B cell (primary cell): ENCODE measurements at regions not wholly inside any gene's neighbourhood (a gene's known extent, or its start where the extent isn't known, plus 50 kb on each side); places are given as distances from the start of the nearest gene placed in this dataset.

Experiments used
- CTCF ChIP-seq: fragments of 200-600 bp; IDR thresholded peaks from one replicate; pipeline ENCODE4 v1.8.0; 2022; ENCODE audit warnings: antibody characterized with exemption, mild to moderate bottlenecking
- EZH2 ChIP-seq: IDR thresholded peaks from 2 replicates; pipeline ENCODE4 v1.6.1; 2012; ENCODE audit warnings: borderline replicate concordance, low read depth, mild to moderate bottlenecking, moderate library complexity, low read length; ENCODE audit not compliant: insufficient read depth, poor library complexity, severe bottlenecking

- TF ChIP-seq CTCF (no peak), EZH2 (no peak)
Observed at GRCh38 chr7:28889290-28889689, 68.8 kb downstream of the TRIL start.
